OCI-LY1 (cell line): ENCODE measurements at regions not wholly inside any gene's neighbourhood (a gene's known extent, or its start where the extent isn't known, plus 50 kb on each side); places are given as distances from the start of the nearest gene placed in this dataset.

ENCODE experiments used
- H2AFZ ChIP-seq: fragments of 200-600 bp; sonication (generic), shearing (Covaris generic); 2 replicates; pipeline ENCODE4 v1.6.0; 2014; ENCODE audit warnings: antibody characterized with exemption, mild to moderate bottlenecking, low read length
- H3F3A ChIP-seq: fragments of 200-600 bp; sonication (generic), shearing (Covaris generic); 2 replicates; pipeline ENCODE4 v1.6.0; 2014; ENCODE audit warnings: mild to moderate bottlenecking, antibody characterized with exemption, low read length, moderate library complexity; ENCODE audit not compliant: insufficient read depth
- H3K27ac ChIP-seq: fragments of 200-600 bp; sonication (generic); 2 replicates; pipeline ENCODE4 v1.5.1; 2014; ENCODE audit warnings: low read length, mixed run types, mild to moderate bottlenecking, low read depth; ENCODE audit not compliant: poor library complexity, severe bottlenecking
- H3K27me3 ChIP-seq: fragments of 200-600 bp; sonication (generic); 2 replicates; pipeline ENCODE4 v1.6.0; 2014; ENCODE audit warnings: antibody characterized with exemption, mild to moderate bottlenecking, low read length, moderate library complexity; ENCODE audit not compliant: insufficient read depth
- H3K36me3 ChIP-seq: fragments of 200-600 bp; sonication (generic); 2 replicates; pipeline ENCODE4 v1.6.1; 2014; ENCODE audit warnings: mild to moderate bottlenecking, antibody characterized with exemption, low read length, moderate library complexity, mixed read lengths; ENCODE audit not compliant: insufficient read depth
- H3K4me1 ChIP-seq: fragments of 200-600 bp; sonication (generic); 2 replicates; pipeline ENCODE4 v1.5.1; 2014; ENCODE audit warnings: mild to moderate bottlenecking, low read length, moderate library complexity; ENCODE audit not compliant: insufficient read depth, severe bottlenecking
- H3K4me2 ChIP-seq: fragments of 200-600 bp; sonication (generic), shearing (Covaris generic); 2 replicates; pipeline ENCODE4 v1.6.1; 2014; ENCODE audit warnings: low read length
- H3K4me3 ChIP-seq: fragments of 200-600 bp; sonication (generic); 2 replicates; pipeline ENCODE4 v1.5.1; 2014; ENCODE audit warnings: low read length, low read depth, mild to moderate bottlenecking, mixed read lengths; ENCODE audit not compliant: poor library complexity, severe bottlenecking
- H3K79me2 ChIP-seq: fragments of 200-600 bp; shearing (Covaris generic); 2 replicates; pipeline ENCODE4 v1.6.1; 2016; ENCODE audit warnings: mixed run types, low read length, mixed read lengths; ENCODE audit not compliant: insufficient read depth
- H3K9ac ChIP-seq: fragments of 200-600 bp; sonication (generic), shearing (Covaris generic); 2 replicates; pipeline ENCODE4 v1.6.1; 2014; ENCODE audit warnings: mild to moderate bottlenecking, low read length, mixed read lengths
- H3K9me2 ChIP-seq: fragments of 200-600 bp; sonication (generic), shearing (Covaris generic); 2 replicates; pipeline ENCODE4 v1.6.1; 2014; ENCODE audit warnings: low read depth, mild to moderate bottlenecking, low read length, mixed read lengths
- H3K9me3 ChIP-seq: fragments of 200-600 bp; shearing (Covaris generic); 2 replicates; pipeline ENCODE4 v1.6.1; 2014; ENCODE audit warnings: low read length, mixed read lengths
- H4K20me1 ChIP-seq: fragments of 200-600 bp; sonication (generic), shearing (Covaris generic); 2 replicates; pipeline ENCODE4 v1.6.0; 2016; ENCODE audit warnings: mild to moderate bottlenecking, low read length; ENCODE audit not compliant: insufficient read depth
- CTCF ChIP-seq: fragments of 200-600 bp; sonication (generic), shearing (Covaris generic); IDR thresholded peaks from 2 replicates; pipeline ENCODE4 v1.5.1; 2017; ENCODE audit warnings: mild to moderate bottlenecking, antibody characterized with exemption, low read length, moderate library complexity, mixed read lengths
- EZH2 ChIP-seq: fragments of 200-600 bp; sonication (generic), shearing (Covaris generic); IDR thresholded peaks from 2 replicates; pipeline ENCODE4 v1.8.0; 2017; ENCODE audit warnings: borderline replicate concordance, mixed run types, mild to moderate bottlenecking, antibody characterized with exemption, low read length, moderate library complexity, mixed read lengths

- no peak overlapping the region for H3K4me2 ChIP-seq
- TF ChIP-seq EZH2 (no peak), CTCF (no peak)
- H3K9me2 ChIP-seq = no peaks in the 10 kb centered on the region
- H3F3A ChIP-seq = no peaks in the 10 kb centered on the region
- no peaks in the 10 kb centered on the region for H3K4me1 ChIP-seq
- H3K9me3 ChIP-seq = no peaks in the 10 kb centered on the region
- no peaks in the 10 kb centered on the region for H3K36me3 ChIP-seq
- no peak overlapping the region for H3K9ac ChIP-seq
- no peaks in the 10 kb centered on the region for H3K79me2 ChIP-seq
- no peak overlapping the region for H2AFZ ChIP-seq
- no peaks in the 10 kb centered on the region for H4K20me1 ChIP-seq
- H3K27me3 ChIP-seq = no peaks in the 10 kb centered on the region
- H3K4me3 ChIP-seq = no peak overlapping the region
- no peak overlapping the region for H3K27ac ChIP-seq
Measured at GRCh38 chr2:31704561-31705212, 123.9 kb upstream of the SRD5A2 start.

DNA sequence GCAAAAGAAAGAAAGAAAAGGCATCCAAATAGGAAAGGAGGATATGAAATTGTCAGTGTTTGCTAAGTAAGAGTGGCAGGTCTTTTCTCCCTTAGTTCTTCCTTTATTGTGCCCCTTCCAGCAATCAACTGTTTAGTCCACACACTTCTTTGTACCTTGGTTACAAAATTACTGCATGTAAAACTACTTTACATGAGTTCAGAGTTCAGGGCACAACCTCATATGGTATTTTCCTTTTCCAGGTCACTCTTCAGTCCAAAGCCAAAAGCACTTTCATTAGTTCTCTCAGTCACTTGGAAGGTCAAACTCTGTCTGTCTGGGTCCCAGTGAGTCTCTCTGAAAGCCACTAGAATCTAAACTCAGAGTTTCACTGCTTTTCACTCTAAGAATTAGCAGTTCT lies 122.5 kb upstream of the SRD5A2 start:
- no peaks in the 10 kb centered on the region for H4K20me1 ChIP-seq
- no peak overlapping the region for H3K9ac ChIP-seq
- H3K4me2 ChIP-seq = no peak overlapping the region
- no peaks in the 10 kb centered on the region for H3K36me3 ChIP-seq
- H3F3A ChIP-seq = no peaks in the 10 kb centered on the region
- no peak overlapping the region for H2AFZ ChIP-seq
- TF ChIP-seq CTCF (no peak), EZH2 (no peak)
- H3K79me2 ChIP-seq = no peaks in the 10 kb centered on the region
- no peaks in the 10 kb centered on the region for H3K9me2 ChIP-seq
- no peaks in the 10 kb centered on the region; the same call in 1 of the 2 replicates for H3K9me3 ChIP-seq
- H3K27me3 ChIP-seq = no peaks in the 10 kb centered on the region
- no peak overlapping the region for H3K27ac ChIP-seq
- H3K4me1 ChIP-seq = no peaks in the 10 kb centered on the region
- no peak overlapping the region for H3K4me3 ChIP-seq

GRCh38 chr2:31698722-31699121 lies 118.0 kb upstream of the SRD5A2 start:
- Histone ChIP-seq H3K9ac (no peak overlapping the region), H3K27ac (no peak overlapping the region), H3K27me3 (no peaks in the 10 kb centered on the region), H3K79me2 (no peaks in the 10 kb centered on the region), H3K4me2 (no peak overlapping the region), H3F3A (no peaks in the 10 kb centered on the region), H3K9me2 (no peaks in the 10 kb centered on the region), H3K9me3 (peaks cover 16% of the 10 kb centered on the region), H4K20me1 (no peaks in the 10 kb centered on the region), H3K4me1 (no peaks in the 10 kb centered on the region), H3K36me3 (no peaks in the 10 kb centered on the region), H3K4me3 (no peak overlapping the region), H2AFZ (no peak overlapping the region)
- no peak for TF ChIP-seq EZH2

DNA sequence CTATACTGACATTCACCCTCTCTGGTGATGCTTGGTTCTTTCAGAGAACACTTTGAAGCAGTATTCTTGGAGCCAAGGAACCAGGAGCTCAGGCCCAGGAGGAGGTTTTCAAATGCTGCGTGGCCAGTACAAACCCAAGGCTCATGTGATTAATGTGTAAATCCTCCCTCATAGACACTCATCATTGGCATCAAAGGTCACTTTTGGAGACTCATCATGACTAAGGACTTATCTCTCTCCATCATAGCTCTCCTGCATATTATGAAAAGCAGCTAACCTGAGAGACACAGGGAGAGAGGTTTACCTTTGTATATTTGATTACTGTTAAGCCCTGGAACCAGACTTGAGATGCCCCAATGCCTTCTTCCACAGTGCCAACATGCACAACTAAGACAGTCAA lies 115.3 kb upstream of the SRD5A2 start:
- TF ChIP-seq EZH2 (no peak), CTCF (no peak)
- Histone ChIP-seq H3K79me2 (no peaks in the 10 kb centered on the region), H3K36me3 (no peaks in the 10 kb centered on the region), H4K20me1 (no peaks in the 10 kb centered on the region), H3K9ac (no peak overlapping the region), H3K27me3 (no peaks in the 10 kb centered on the region), H3K9me3 (peaks cover 26% of the 10 kb centered on the region), H3F3A (no peaks in the 10 kb centered on the region), H3K9me2 (no peaks in the 10 kb centered on the region), H3K27ac (no peak overlapping the region), H3K4me3 (no peak overlapping the region), H2AFZ (no peak overlapping the region), H3K4me2 (no peak overlapping the region), H3K4me1 (no peaks in the 10 kb centered on the region)
